PC-9 (cell line): ENCODE measurements at regions not wholly inside any gene's neighbourhood (a gene's known extent, or its start where the extent isn't known, plus 50 kb on each side); places are given as distances from the start of the nearest gene placed in this dataset.
"Not testable (repeated sequence)": the region's sequence is repeated elsewhere in the genome, so short reads cannot be mapped to it uniquely, and the experiment has no call there.

Experiments
- BruUV-seq: library from RNA; stranded (reverse); fragments of 400-500 nt; replicated peaks from 2 replicates; lab custom pipeline; 2021; lab: Mats Ljungman, UMichigan
- CTCF ChIA-PET: fragments of 300-600 bp; sonication (Branson Sonifier 250); formaldehyde crosslinking; loops from one replicate; lab custom pipeline; 2022; ENCODE audit warnings: antibody characterized with exemption; lab: Charles Lee
- POLR2A ChIA-PET: fragments of 300-600 bp; sonication (Branson Sonifier 250); formaldehyde crosslinking; loops from one replicate; lab custom pipeline; 2022; ENCODE audit warnings: antibody characterized with exemption; ENCODE audit not compliant: unreplicated experiment; lab: Charles Lee
- DNase-seq, 2 experiments: peaks; one replicate each; pipeline versions ENCODE4 v3.0.0 to v3.0.0-alpha.2; 2015 to 2022; ENCODE audit warnings: mixed read lengths in 1 of 2
- H2AFZ ChIP-seq: fragments of 200-600 bp; sonication (generic); 2 replicates; pipeline ENCODE4 v1.8.1; 2017; ENCODE audit warnings: antibody characterized with exemption
- H3F3A ChIP-seq: fragments of 200-600 bp; sonication (generic); 2 replicates; pipeline ENCODE4 v1.8.1; 2017; ENCODE audit warnings: antibody characterized with exemption, mild to moderate bottlenecking, low read depth; ENCODE audit not compliant: insufficient read depth
- H3K27ac ChIP-seq: fragments of 200-600 bp; sonication (generic); 2 replicates; pipeline ENCODE4 v1.6.1; 2016; ENCODE audit warnings: mixed run types
- H3K27me3 ChIP-seq: fragments of 200-600 bp; sonication (generic); 2 replicates; pipeline ENCODE4 v1.6.1; 2016; ENCODE audit warnings: low read depth, mixed run types; ENCODE audit not compliant: insufficient read depth
- H3K36me3 ChIP-seq: fragments of 200-600 bp; sonication (generic); 2 replicates; pipeline ENCODE4 v1.6.1; 2016; ENCODE audit warnings: low read depth, mixed run types
- H3K4me1 ChIP-seq: fragments of 200-600 bp; sonication (generic); replicated peaks from 2 replicates; pipeline ENCODE4 v1.6.1; 2016; ENCODE audit warnings: mixed run types; ENCODE audit not compliant: insufficient read depth
- H3K4me2 ChIP-seq: fragments of 200-600 bp; sonication (generic); 2 replicates; pipeline ENCODE4 v1.6.1; 2017; ENCODE audit warnings: mixed run types
- H3K4me3 ChIP-seq: fragments of 200-600 bp; sonication (generic); 2 replicates; pipeline ENCODE4 v1.6.1; 2016; ENCODE audit warnings: mixed run types
- H3K79me2 ChIP-seq: fragments of 200-600 bp; sonication (generic); 2 replicates; pipeline ENCODE4 v1.6.1; 2017; ENCODE audit warnings: low read depth, mixed run types
- H3K9me2 ChIP-seq: fragments of 200-600 bp; sonication (generic); 2 replicates; pipeline ENCODE4 v1.8.1; 2017; ENCODE audit warnings: mild to moderate bottlenecking; ENCODE audit not compliant: insufficient read depth
- H3K9me3 ChIP-seq: fragments of 200-600 bp; sonication (generic); 2 replicates; pipeline ENCODE4 v1.8.1; 2016; ENCODE audit warnings: low read depth; ENCODE audit not compliant: insufficient read depth
- H4K20me1 ChIP-seq: fragments of 200-600 bp; sonication (generic); 2 replicates; pipeline ENCODE4 v1.8.1; 2017; ENCODE audit not compliant: insufficient read depth
- CTCF ChIP-seq: fragments of 200-600 bp; sonication (generic); conservative IDR thresholded peaks from 2 replicates; pipeline ENCODE4 v1.6.1; 2017; ENCODE audit warnings: mixed run types, antibody characterized with exemption, mild to moderate bottlenecking, moderate library complexity
- EZH2 ChIP-seq: fragments of 200-600 bp; sonication (generic); IDR thresholded peaks from 2 replicates; pipeline ENCODE4 v1.8.0; 2017; ENCODE audit warnings: antibody characterized with exemption, low read depth
- intact Hi-C: fragments of 100-400 bp; cut with micrococcal nuclease; formaldehyde crosslinking; loops from one replicate; pipeline ENCODE4 v1.10.0; 2022; ENCODE audit not compliant: unreplicated experiment

- BruUV-seq = no TSS peak
- no peak for DNase-seq
- no peaks in the 10 kb centered on the region for H3K9me3 ChIP-seq
- no peaks in the 10 kb centered on the region for H4K20me1 ChIP-seq
- no peaks in the 10 kb centered on the region for H3K4me1 ChIP-seq
- no peaks in the 10 kb centered on the region for H3K79me2 ChIP-seq
- CTCF ChIA-PET = no interaction called here
- no peaks in the 10 kb centered on the region for H3K36me3 ChIP-seq
- no peaks in the 10 kb centered on the region for H3K27me3 ChIP-seq
- POLR2A ChIA-PET = no interaction called here
- intact Hi-C loops = loop anchor here (10.0 kb wide), 2 partner anchors 127 to 747 kb away; no protein-coding TSS in a partner anchor
- H2AFZ ChIP-seq = no peak overlapping the region
- H3K27ac ChIP-seq = no peak overlapping the region
- H3K9me2 ChIP-seq = no peaks in the 10 kb centered on the region
- no peak overlapping the region for H3K4me2 ChIP-seq
- no peaks in the 10 kb centered on the region for H3F3A ChIP-seq
- no peak overlapping the region for H3K4me3 ChIP-seq
- TF ChIP-seq CTCF (no peak), EZH2 (no peak)
Observed at GRCh38 chr5:108687595-108688200, 60.0 kb upstream of the FER start.

GRCh38 chr5:108686676-108687075 lies 61.0 kb upstream of the FER start:
- no peak overlapping the region for H3K27ac ChIP-seq
- TF ChIP-seq CTCF = no peak
- no peak for TF ChIP-seq EZH2
- no peaks in the 10 kb centered on the region for H3K9me3 ChIP-seq
- H3K27me3 ChIP-seq = no peaks in the 10 kb centered on the region
- no TSS peak for BruUV-seq
- no peak overlapping the region for H3K4me2 ChIP-seq
- no peaks in the 10 kb centered on the region for H3F3A ChIP-seq
- intact Hi-C loops = loop anchor here (10.0 kb wide), 2 partner anchors 128 to 748 kb away; no protein-coding TSS in a partner anchor
- H4K20me1 ChIP-seq = no peaks in the 10 kb centered on the region
- no peak overlapping the region for H3K4me3 ChIP-seq
- no peaks in the 10 kb centered on the region for H3K79me2 ChIP-seq
- POLR2A ChIA-PET = no interaction called here
- H3K9me2 ChIP-seq = no peaks in the 10 kb centered on the region
- CTCF ChIA-PET = no interaction called here
- H3K4me1 ChIP-seq = no peaks in the 10 kb centered on the region
- DNase-seq = no peak
- no peaks in the 10 kb centered on the region for H3K36me3 ChIP-seq
- H2AFZ ChIP-seq = no peak overlapping the region

- H3K9me3 ChIP-seq, H3K4me2 ChIP-seq, H3K9me2 ChIP-seq, H3K27ac ChIP-seq, H3F3A ChIP-seq, H4K20me1 ChIP-seq, H3K79me2 ChIP-seq, H3K4me1 ChIP-seq, H3K36me3 ChIP-seq, H3K27me3 ChIP-seq, H3K4me3 ChIP-seq, BruUV-seq, POLR2A ChIA-PET, H2AFZ ChIP-seq: not testable (repeated sequence)
- CTCF ChIA-PET = interaction anchor here (0.6 kb wide), 1 partner anchor 1054 kb away, joined by 6 read pairs; no protein-coding TSS in a partner anchor
- peak in 1 of 2 experiments; percentile 31 for DNase-seq
- intact Hi-C loops = loop anchor here (10.0 kb wide), 2 partner anchors 129 to 749 kb away; no protein-coding TSS in a partner anchor
Observed at GRCh38 chr5:108685448-108686216, 62.1 kb upstream of the FER start.
